ENCODE measurements at regions not wholly inside any gene's neighbourhood (a gene's known extent, or its start where the extent isn't known, plus 50 kb on each side); places are given as distances from the start of the nearest gene placed in this dataset.

DNA sequence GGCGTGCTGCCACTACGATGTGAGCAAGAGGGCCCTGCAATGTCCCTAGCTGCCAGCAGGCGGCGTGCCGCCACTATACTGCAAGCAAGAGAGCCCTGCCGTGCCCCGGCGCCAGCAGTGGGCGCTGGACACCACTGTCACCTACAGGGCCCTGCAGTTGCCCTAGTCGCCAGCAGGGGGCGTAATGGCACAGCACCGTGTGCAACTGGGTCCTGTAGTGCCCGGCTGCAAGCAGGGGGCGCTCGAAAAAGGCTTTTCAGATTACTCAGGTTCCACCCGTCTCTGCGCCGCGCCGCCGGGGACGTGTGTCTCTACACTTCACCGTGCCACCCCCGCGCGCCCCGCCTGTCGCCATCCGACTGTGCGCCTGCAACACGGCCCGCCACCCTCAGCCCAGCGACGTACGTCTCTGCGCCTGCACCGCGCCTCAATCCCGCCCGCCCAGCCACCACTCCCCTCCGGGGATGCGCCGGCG is 1356.9 kb downstream of the TMEM121 start:
- Histone ChIP-seq H4K20me1 (ENCODE audit: insufficient read depth, low read length) (no peaks in the 10 kb centered on the region), H3K4me3 (replicated peaks in 1 of 3; ENCODE audit: insufficient read depth in 1 of 3, low read depth in 2 of 3, low read length in 3 of 3) (no peak overlapping the region), H3K4me1 (ENCODE audit: insufficient read depth, low read length) (no peaks in the 10 kb centered on the region), H3K36me3 (replicated peaks in 1 of 2; ENCODE audit: control insufficient read depth in 1 of 2, insufficient read depth in 2 of 2, low read length in 2 of 2) (no peaks in the 10 kb centered on the region), H2AFZ (ENCODE audit: low read length) (no peak overlapping the region), H3K27me3 (ENCODE audit: control insufficient read depth in 1 of 2, insufficient read depth in 2 of 2, low read length in 2 of 2) (no peaks in the 10 kb centered on the region), H3K27ac (ENCODE audit: extremely low read length, insufficient read depth, low read length) (no peak overlapping the region), H3K9ac (ENCODE audit: insufficient read depth, low read depth, low read length) (no peak overlapping the region), H3K79me2 (ENCODE audit: insufficient read depth, low read length) (no peaks in the 10 kb centered on the region), H3K9me3 (ENCODE audit: low read length) (peaks cover 7% of the 10 kb centered on the region), H3K4me2 (ENCODE audit: low read depth, low read length) (no peak overlapping the region)
- CTCF ChIA-PET (ENCODE audit: low intra/inter-chr PET ratio, low total read pairs): interaction anchor here (1.1 to 2.3 kb wide), 6 partner anchors 11 to 265 kb away, joined by 3 to 39 read pairs (median 12); no protein-coding TSS in a partner anchor
- in situ Hi-C loops (cut with HindIII; ENCODE audit: extremely low pct_ligation_motif_present, low pct_unique_long_range_greater_than_20kb): no loop called here
- 87% methylated on average over 36 of the region's 44 CpGs for WGBS (ENCODE audit: low lambda C conversion rate)
- intact Hi-C loops (cut with micrococcal nuclease; ENCODE audit: unreplicated experiment): no loop called here
- ATAC-seq (no peak), FAIRE-seq (no peak), DNase-seq (ENCODE audit: low spot score) (peak; percentile 39)
- POLR2A ChIA-PET: no interaction called here
- BruUV-seq (replicated peaks): no TSS peak
- TF ChIP-seq NBN (conservative IDR thresholded peaks at IDR 0.05): no peak
- TF ChIP-seq IRX3 (CRISPR knock-in tag; IDR thresholded peaks at IDR 0.05; ENCODE audit: borderline replicate concordance, low read depth): no peak
- TF ChIP-seq CBX1 (IDR thresholded peaks at IDR 0.05; ENCODE audit: low read depth): no peak
- no peak for TF ChIP-seq RBM39 (IDR thresholded peaks at IDR 0.05; ENCODE audit: low read depth, low read length, poor library complexity, severe bottlenecking)
- no peak for TF ChIP-seq ZNF577 (CRISPR knock-in tag; IDR thresholded peaks at IDR 0.05; ENCODE audit: borderline replicate concordance, low read depth)
- TF ChIP-seq ZNF136 (CRISPR knock-in tag; IDR thresholded peaks at IDR 0.05; ENCODE audit: low read depth): no peak
- no peak for TF ChIP-seq SMAD1 (CRISPR knock-in tag; IDR thresholded peaks at IDR 0.05; ENCODE audit: borderline replicate concordance, low read depth)
- TF ChIP-seq TERF1 (CRISPR knock-in tag; IDR thresholded peaks at IDR 0.05): peak; percentile 98
- TF ChIP-seq, protein P1, sequence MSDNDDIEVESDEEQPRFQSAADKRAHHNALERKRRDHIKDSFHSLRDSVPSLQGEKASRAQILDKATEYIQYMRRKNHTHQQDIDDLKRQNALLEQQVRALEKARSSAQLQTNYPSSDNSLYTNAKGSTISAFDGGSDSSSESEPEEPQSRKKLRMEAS (IDR thresholded peaks at IDR 0.05): no peak
- TF ChIP-seq, protein P2, sequence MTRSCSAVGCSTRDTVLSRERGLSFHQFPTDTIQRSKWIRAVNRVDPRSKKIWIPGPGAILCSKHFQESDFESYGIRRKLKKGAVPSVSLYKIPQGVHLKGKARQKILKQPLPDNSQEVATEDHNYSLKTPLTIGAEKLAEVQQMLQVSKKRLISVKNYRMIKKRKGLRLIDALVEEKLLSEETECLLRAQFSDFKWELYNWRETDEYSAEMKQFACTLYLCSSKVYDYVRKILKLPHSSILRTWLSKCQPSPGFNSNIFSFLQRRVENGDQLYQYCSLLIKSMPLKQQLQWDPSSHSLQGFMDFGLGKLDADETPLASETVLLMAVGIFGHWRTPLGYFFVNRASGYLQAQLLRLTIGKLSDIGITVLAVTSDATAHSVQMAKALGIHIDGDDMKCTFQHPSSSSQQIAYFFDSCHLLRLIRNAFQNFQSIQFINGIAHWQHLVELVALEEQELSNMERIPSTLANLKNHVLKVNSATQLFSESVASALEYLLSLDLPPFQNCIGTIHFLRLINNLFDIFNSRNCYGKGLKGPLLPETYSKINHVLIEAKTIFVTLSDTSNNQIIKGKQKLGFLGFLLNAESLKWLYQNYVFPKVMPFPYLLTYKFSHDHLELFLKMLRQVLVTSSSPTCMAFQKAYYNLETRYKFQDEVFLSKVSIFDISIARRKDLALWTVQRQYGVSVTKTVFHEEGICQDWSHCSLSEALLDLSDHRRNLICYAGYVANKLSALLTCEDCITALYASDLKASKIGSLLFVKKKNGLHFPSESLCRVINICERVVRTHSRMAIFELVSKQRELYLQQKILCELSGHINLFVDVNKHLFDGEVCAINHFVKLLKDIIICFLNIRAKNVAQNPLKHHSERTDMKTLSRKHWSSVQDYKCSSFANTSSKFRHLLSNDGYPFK (CRISPR knock-in tag; IDR thresholded peaks at IDR 0.05; ENCODE audit: borderline replicate concordance): no peak
- peak; percentile 14; the same call in 1 of the 2 replicates for TF ChIP-seq ZNF768 (CRISPR knock-in tag; IDR thresholded peaks at IDR 0.05)
- no peak for TF ChIP-seq ATF7 (IDR thresholded peaks at IDR 0.05)
- no peak for TF ChIP-seq ATF7 (CRISPR knock-in tag; IDR thresholded peaks at IDR 0.05)
- TF ChIP-seq ZMYM4 (CRISPR knock-in tag; IDR thresholded peaks at IDR 0.05): 0 out of 2 replicates have a peak, but pooled peaks have one; percentile 13
- TF ChIP-seq, protein P3, sequence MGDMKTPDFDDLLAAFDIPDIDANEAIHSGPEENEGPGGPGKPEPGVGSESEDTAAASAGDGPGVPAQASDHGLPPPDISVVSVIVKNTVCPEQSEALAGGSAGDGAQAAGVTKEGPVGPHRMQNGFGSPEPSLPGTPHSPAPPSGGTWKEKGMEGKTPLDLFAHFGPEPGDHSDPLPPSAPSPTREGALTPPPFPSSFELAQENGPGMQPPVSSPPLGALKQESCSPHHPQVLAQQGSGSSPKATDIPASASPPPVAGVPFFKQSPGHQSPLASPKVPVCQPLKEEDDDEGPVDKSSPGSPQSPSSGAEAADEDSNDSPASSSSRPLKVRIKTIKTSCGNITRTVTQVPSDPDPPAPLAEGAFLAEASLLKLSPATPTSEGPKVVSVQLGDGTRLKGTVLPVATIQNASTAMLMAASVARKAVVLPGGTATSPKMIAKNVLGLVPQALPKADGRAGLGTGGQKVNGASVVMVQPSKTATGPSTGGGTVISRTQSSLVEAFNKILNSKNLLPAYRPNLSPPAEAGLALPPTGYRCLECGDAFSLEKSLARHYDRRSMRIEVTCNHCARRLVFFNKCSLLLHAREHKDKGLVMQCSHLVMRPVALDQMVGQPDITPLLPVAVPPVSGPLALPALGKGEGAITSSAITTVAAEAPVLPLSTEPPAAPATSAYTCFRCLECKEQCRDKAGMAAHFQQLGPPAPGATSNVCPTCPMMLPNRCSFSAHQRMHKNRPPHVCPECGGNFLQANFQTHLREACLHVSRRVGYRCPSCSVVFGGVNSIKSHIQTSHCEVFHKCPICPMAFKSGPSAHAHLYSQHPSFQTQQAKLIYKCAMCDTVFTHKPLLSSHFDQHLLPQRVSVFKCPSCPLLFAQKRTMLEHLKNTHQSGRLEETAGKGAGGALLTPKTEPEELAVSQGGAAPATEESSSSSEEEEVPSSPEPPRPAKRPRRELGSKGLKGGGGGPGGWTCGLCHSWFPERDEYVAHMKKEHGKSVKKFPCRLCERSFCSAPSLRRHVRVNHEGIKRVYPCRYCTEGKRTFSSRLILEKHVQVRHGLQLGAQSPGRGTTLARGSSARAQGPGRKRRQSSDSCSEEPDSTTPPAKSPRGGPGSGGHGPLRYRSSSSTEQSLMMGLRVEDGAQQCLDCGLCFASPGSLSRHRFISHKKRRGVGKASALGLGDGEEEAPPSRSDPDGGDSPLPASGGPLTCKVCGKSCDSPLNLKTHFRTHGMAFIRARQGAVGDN (CRISPR knock-in tag; IDR thresholded peaks at IDR 0.05): 0 out of 2 replicates have a peak, but pooled peaks have one; percentile 19
- no peak for TF ChIP-seq KDM5B (CRISPR knock-in tag; IDR thresholded peaks at IDR 0.05; ENCODE audit: borderline replicate concordance)
- TF ChIP-seq NR3C1 (CRISPR knock-in tag; IDR thresholded peaks at IDR 0.05): no peak
- no peak for TF ChIP-seq HDAC1 (CRISPR knock-in tag; IDR thresholded peaks at IDR 0.05)

Data from HepG2 (cell line).